ENCODE measurements at regions not wholly inside any gene's neighbourhood (a gene's known extent, or its start where the extent isn't known, plus 50 kb on each side); places are given as distances from the start of the nearest gene placed in this dataset.

DNA sequence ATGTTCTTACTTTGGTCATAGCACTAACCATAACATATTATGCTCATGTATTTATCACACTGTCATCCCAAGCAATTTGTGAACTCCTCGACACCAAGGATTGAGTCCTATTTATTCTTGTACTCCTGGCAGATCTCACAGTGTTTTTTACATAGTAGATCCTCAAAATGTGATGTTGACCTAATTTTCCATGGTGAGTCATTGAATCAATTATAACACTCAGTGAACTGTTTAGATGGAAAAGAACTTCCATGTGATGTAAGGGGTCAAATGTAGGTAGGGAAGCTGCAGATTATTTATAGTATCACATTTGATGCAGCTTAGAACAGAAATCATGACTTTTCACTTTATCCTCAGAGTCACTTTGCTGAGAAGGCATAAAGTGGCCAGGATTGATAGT is 281.9 kb upstream of the ADAMTS5 start:
- Histone ChIP-seq H3K4me1 (no peaks in the 10 kb centered on the region), H3K4me3 (no peak overlapping the region), H3K36me3 (no peaks in the 10 kb centered on the region), H3K27me3 (no peaks in the 10 kb centered on the region), H3K27ac (no peak overlapping the region), H3K9me3 (no peaks in the 10 kb centered on the region)
- DNase-seq, result no peak
- WGBS, 5 donors, result 43 to 77% (median 57%) methylated on average over 1 of the region's 1 CpG
- TF ChIP-seq POLR2A (IDR thresholded peaks at IDR 0.05) (no peak), EP300 (IDR thresholded peaks at IDR 0.05) (no peak), POLR2AphosphoS5 (IDR thresholded peaks at IDR 0.05) (no peak)
- TF ChIP-seq, protein P1, sequence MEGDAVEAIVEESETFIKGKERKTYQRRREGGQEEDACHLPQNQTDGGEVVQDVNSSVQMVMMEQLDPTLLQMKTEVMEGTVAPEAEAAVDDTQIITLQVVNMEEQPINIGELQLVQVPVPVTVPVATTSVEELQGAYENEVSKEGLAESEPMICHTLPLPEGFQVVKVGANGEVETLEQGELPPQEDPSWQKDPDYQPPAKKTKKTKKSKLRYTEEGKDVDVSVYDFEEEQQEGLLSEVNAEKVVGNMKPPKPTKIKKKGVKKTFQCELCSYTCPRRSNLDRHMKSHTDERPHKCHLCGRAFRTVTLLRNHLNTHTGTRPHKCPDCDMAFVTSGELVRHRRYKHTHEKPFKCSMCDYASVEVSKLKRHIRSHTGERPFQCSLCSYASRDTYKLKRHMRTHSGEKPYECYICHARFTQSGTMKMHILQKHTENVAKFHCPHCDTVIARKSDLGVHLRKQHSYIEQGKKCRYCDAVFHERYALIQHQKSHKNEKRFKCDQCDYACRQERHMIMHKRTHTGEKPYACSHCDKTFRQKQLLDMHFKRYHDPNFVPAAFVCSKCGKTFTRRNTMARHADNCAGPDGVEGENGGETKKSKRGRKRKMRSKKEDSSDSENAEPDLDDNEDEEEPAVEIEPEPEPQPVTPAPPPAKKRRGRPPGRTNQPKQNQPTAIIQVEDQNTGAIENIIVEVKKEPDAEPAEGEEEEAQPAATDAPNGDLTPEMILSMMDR (IDR thresholded peaks at IDR 0.05), result no peak
- intact Hi-C loops (cut with DNase I; ENCODE audit: low total_unique reads), result no loop called here

DNA sequence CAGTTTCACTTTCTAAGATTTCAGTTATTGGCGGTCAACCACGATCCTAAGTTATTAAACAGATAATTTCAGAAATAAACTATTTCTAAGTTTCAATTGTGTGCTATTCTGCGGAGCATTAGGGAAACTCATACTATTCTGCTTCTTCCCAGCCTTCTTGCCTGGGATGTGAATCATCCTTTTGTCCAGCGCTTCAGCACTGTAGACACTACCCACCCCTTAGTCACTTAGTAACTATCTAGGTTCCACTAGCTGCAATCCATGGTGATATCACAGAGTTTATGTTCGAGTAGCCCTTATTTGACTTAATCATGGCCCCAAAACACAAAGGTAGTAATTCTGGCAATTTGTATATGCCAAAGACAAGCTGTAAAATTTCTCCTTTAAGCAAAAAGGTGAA is 279.9 kb upstream of the ADAMTS5 start:
- intact Hi-C loops (cut with DNase I; ENCODE audit: low total_unique reads), result no loop called here
- no peaks in the 10 kb centered on the region for H3K36me3 ChIP-seq
- no peak overlapping the region for H3K4me3 ChIP-seq
- WGBS, 5 donors, result 72 to 87% (median 83%) methylated on average over 5 of the region's 5 CpGs
- H3K9me3 ChIP-seq, result no peaks in the 10 kb centered on the region
- TF ChIP-seq POLR2A (IDR thresholded peaks at IDR 0.05), result no peak
- TF ChIP-seq POLR2AphosphoS5 (IDR thresholded peaks at IDR 0.05), result no peak
- TF ChIP-seq, protein P1 (IDR thresholded peaks at IDR 0.05), result no peak
- no peak for TF ChIP-seq EP300 (IDR thresholded peaks at IDR 0.05)
- H3K27ac ChIP-seq, result no peak overlapping the region
- DNase-seq, result no peak
- no peaks in the 10 kb centered on the region for H3K4me1 ChIP-seq
- H3K27me3 ChIP-seq, result no peaks in the 10 kb centered on the region

DNA sequence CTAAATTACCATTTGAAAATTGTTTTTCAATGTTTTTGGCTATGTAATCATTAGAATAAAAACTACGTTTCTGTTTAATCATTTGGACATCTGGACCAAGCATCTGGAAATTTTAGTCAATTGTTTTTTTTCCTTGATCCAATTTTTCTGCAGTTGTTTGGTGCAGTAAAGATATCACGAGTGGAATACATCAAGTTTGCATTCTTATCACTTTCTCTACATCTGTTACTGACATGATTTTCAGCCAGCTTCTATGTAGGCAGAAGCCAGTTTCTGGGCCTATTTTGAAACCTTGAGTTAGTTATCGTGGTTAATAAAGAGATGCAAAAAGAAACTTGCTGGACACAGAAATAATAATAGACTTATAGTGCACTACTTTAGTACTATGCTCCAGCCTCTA is 277.9 kb upstream of the ADAMTS5 start:
- intact Hi-C loops (cut with DNase I; ENCODE audit: low total_unique reads), result no loop called here
- H3K4me1 ChIP-seq, result no peaks in the 10 kb centered on the region
- no peak overlapping the region for H3K4me3 ChIP-seq
- no peaks in the 10 kb centered on the region for H3K36me3 ChIP-seq
- no peak overlapping the region for H3K27ac ChIP-seq
- no peak for DNase-seq
- 59 to 80% (median 69%) methylated on average over 3 of the region's 3 CpGs for WGBS, 5 donors
- H3K27me3 ChIP-seq, result no peaks in the 10 kb centered on the region
- H3K9me3 ChIP-seq, result no peaks in the 10 kb centered on the region
- no peak for TF ChIP-seq EP300 (IDR thresholded peaks at IDR 0.05)
- TF ChIP-seq, protein P1 (IDR thresholded peaks at IDR 0.05), result no peak
- TF ChIP-seq POLR2AphosphoS5 (IDR thresholded peaks at IDR 0.05), result no peak
- no peak for TF ChIP-seq POLR2A (IDR thresholded peaks at IDR 0.05)

DNA sequence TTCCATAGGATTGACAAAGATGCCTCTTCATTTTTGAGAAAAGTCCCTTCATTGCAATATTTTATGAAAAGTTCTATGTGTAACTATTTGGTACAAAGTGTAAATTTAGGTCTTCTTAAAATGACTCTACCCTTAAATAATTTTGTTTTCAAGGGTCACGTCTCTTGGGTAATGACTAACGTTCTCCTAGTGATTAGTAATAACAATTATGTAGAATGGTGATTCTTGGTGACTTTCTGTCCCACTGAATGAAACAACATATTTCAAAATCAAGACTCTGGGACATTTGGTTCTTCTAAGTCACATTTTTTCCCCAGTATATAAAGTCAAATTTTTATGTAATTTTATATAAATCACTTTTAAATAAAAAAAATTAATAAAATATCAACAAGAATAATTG is 277.5 kb upstream of the ADAMTS5 start:
- 63 to 77% (median 75%) methylated on average over 2 of the region's 2 CpGs for WGBS, 5 donors
- Histone ChIP-seq H3K36me3 (no peaks in the 10 kb centered on the region), H3K4me3 (no peak overlapping the region), H3K4me1 (no peaks in the 10 kb centered on the region), H3K9me3 (no peaks in the 10 kb centered on the region), H3K27ac (no peak overlapping the region), H3K27me3 (no peaks in the 10 kb centered on the region)
- TF ChIP-seq POLR2AphosphoS5 (IDR thresholded peaks at IDR 0.05), result no peak
- TF ChIP-seq EP300 (IDR thresholded peaks at IDR 0.05), result no peak
- TF ChIP-seq, protein P1 (IDR thresholded peaks at IDR 0.05), result no peak
- no peak for TF ChIP-seq POLR2A (IDR thresholded peaks at IDR 0.05)
- intact Hi-C loops (cut with DNase I; ENCODE audit: low total_unique reads), result no loop called here
- no peak for DNase-seq
